22Rv1 (cell line): ENCODE measurements at regions not wholly inside any gene's neighbourhood (a gene's known extent, or its start where the extent isn't known, plus 50 kb on each side); places are given as distances from the start of the nearest gene placed in this dataset.

Experiments used
- CTCF ChIP-seq: fragments of 450-650 bp; IDR thresholded peaks from 2 replicates; pipeline ENCODE4 v1.5.1; 2017; ENCODE audit warnings: mild to moderate bottlenecking
- ZFX ChIP-seq: fragments of 450-650 bp; IDR thresholded peaks from 2 replicates; pipeline ENCODE4 v1.6.1; 2017; ENCODE audit warnings: antibody characterized with exemption, borderline replicate concordance

GRCh38 chr7:46288861-46289260, 367.8 kb upstream of the IGFBP3 start:
- TF ChIP-seq CTCF, result no peak
- no peak for TF ChIP-seq ZFX
